Neuron (in vitro differentiated cells): ENCODE measurements at regions not wholly inside any gene's neighbourhood (a gene's known extent, or its start where the extent isn't known, plus 50 kb on each side); places are given as distances from the start of the nearest gene placed in this dataset.
A peak's percentile ranks its signal among the peaks of the same experiment; 100 is the strongest.

Source experiments
- H2AFZ ChIP-seq: one replicate; pipeline ENCODE4 v1.6.1; 2013; ENCODE audit warnings: low read depth, mild to moderate bottlenecking, inconsistent platforms, low read length, moderate library complexity
- H3K27me3 ChIP-seq: one replicate; pipeline ENCODE4 v1.6.1; 2013; ENCODE audit warnings: low read length; ENCODE audit not compliant: insufficient read depth
- H3K36me3 ChIP-seq: one replicate; pipeline ENCODE4 v1.6.1; 2013; ENCODE audit warnings: low read length; ENCODE audit not compliant: insufficient read depth
- H3K4me1 ChIP-seq: one replicate; pipeline ENCODE4 v1.6.1; 2013; ENCODE audit warnings: low read length; ENCODE audit not compliant: insufficient read depth
- H3K4me3 ChIP-seq: 2 replicates; pipeline ENCODE4 v1.5.1; 2013; ENCODE audit warnings: mild to moderate bottlenecking, low read length, moderate library complexity
- H3K9me3 ChIP-seq: one replicate; pipeline ENCODE4 v1.6.1; 2013; ENCODE audit warnings: low read length

GRCh38 chr2:150695451-150696135 is 208.1 kb upstream of the RND3 start:
- H3K36me3 ChIP-seq = no peaks in the 10 kb centered on the region
- H3K9me3 ChIP-seq = no peaks in the 10 kb centered on the region
- no peak overlapping the region for H3K4me3 ChIP-seq
- no peaks in the 10 kb centered on the region for H3K27me3 ChIP-seq
- H2AFZ ChIP-seq = no peak overlapping the region
- no peaks in the 10 kb centered on the region for H3K4me1 ChIP-seq

- Histone ChIP-seq H3K27me3 (no peaks in the 10 kb centered on the region), H3K36me3 (no peaks in the 10 kb centered on the region), H3K4me3 (no peak overlapping the region), H3K9me3 (no peaks in the 10 kb centered on the region), H2AFZ (no peak overlapping the region), H3K4me1 (peaks cover 8% of the 10 kb centered on the region)
Measured at GRCh38 chr2:150693556-150693955, 206.1 kb upstream of the RND3 start.

GRCh38 chr2:150690870-150691269 is 203.4 kb upstream of the RND3 start:
- Histone ChIP-seq H2AFZ (no peak overlapping the region), H3K4me1 (peaks cover 8% of the 10 kb centered on the region), H3K27me3 (no peaks in the 10 kb centered on the region), H3K4me3 (no peak overlapping the region), H3K9me3 (no peaks in the 10 kb centered on the region), H3K36me3 (no peaks in the 10 kb centered on the region)

- no peaks in the 10 kb centered on the region for H3K27me3 ChIP-seq
- no peaks in the 10 kb centered on the region for H3K9me3 ChIP-seq
- no peak overlapping the region for H3K4me3 ChIP-seq
- no peaks in the 10 kb centered on the region for H3K36me3 ChIP-seq
- H3K4me1 ChIP-seq = peaks cover 8% of the 10 kb centered on the region
- H2AFZ ChIP-seq = no peak overlapping the region
Measured at GRCh38 chr2:150690261-150690660, 202.8 kb upstream of the RND3 start.

- no peak overlapping the region for H3K4me3 ChIP-seq
- H3K27me3 ChIP-seq = no peaks in the 10 kb centered on the region
- peak overlapping the region; percentile 13 for H2AFZ ChIP-seq
- H3K4me1 ChIP-seq = peaks cover 8% of the 10 kb centered on the region
- H3K36me3 ChIP-seq = no peaks in the 10 kb centered on the region
- H3K9me3 ChIP-seq = no peaks in the 10 kb centered on the region
Measured at GRCh38 chr2:150689590-150689989, 202.1 kb upstream of the RND3 start.

DNA sequence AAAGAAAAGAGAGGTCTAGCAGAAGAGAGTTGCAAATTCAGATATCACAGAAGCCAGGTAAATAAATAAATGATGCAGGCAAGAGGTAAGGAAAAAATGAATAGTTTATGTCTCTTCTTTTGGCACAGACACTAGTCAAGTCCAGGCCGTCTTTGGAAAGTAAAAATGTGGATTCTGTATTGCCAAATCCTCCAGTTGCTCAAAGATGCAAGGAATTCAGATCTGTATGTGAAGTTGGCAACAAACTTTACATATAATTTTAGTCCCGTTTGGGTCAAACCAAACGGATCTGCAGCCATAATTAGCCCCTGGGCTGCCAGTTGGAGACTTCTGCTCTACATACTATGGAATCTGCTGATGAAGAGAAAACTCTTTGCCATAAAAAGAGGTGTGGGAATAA is 200.5 kb upstream of the RND3 start:
- Histone ChIP-seq H3K27me3 (no peaks in the 10 kb centered on the region), H2AFZ (no peak overlapping the region), H3K36me3 (no peaks in the 10 kb centered on the region), H3K9me3 (no peaks in the 10 kb centered on the region), H3K4me3 (no peak overlapping the region), H3K4me1 (peaks cover 8% of the 10 kb centered on the region)

- Histone ChIP-seq H3K27me3 (no peaks in the 10 kb centered on the region), H3K4me3 (no peak overlapping the region), H3K4me1 (peaks cover 8% of the 10 kb centered on the region), H3K9me3 (no peaks in the 10 kb centered on the region), H3K36me3 (no peaks in the 10 kb centered on the region), H2AFZ (no peak overlapping the region)
Measured at GRCh38 chr2:150686391-150686790, 198.9 kb upstream of the RND3 start.

- Histone ChIP-seq H3K4me3 (no peak overlapping the region), H3K9me3 (no peaks in the 10 kb centered on the region), H3K27me3 (no peaks in the 10 kb centered on the region)
Measured at GRCh38 chr2:150681120-150681804, 193.8 kb upstream of the RND3 start.

GRCh38 chr2:150679456-150680120 is 192.1 kb upstream of the RND3 start:
- Histone ChIP-seq H3K27me3 (no peaks in the 10 kb centered on the region), H2AFZ (no peak overlapping the region), H3K4me3 (no peak overlapping the region), H3K9me3 (no peaks in the 10 kb centered on the region), H3K4me1 (peaks cover 16% of the 10 kb centered on the region), H3K36me3 (no peaks in the 10 kb centered on the region)

More at GRCh38 chr2:150681120-150681804, 193.8 kb upstream of the RND3 start:
- Histone ChIP-seq H3K4me1 (peaks cover 16% of the 10 kb centered on the region), H3K36me3 (no peaks in the 10 kb centered on the region), H2AFZ (no peak overlapping the region)

GRCh38 chr2:150677551-150677950 is 190.1 kb upstream of the RND3 start:
- Histone ChIP-seq H3K9me3 (no peaks in the 10 kb centered on the region), H3K36me3 (no peaks in the 10 kb centered on the region), H3K4me3 (peak overlapping the region; percentile 19), H2AFZ (peak overlapping the region; percentile 28), H3K4me1 (peaks cover 16% of the 10 kb centered on the region), H3K27me3 (no peaks in the 10 kb centered on the region)

DNA sequence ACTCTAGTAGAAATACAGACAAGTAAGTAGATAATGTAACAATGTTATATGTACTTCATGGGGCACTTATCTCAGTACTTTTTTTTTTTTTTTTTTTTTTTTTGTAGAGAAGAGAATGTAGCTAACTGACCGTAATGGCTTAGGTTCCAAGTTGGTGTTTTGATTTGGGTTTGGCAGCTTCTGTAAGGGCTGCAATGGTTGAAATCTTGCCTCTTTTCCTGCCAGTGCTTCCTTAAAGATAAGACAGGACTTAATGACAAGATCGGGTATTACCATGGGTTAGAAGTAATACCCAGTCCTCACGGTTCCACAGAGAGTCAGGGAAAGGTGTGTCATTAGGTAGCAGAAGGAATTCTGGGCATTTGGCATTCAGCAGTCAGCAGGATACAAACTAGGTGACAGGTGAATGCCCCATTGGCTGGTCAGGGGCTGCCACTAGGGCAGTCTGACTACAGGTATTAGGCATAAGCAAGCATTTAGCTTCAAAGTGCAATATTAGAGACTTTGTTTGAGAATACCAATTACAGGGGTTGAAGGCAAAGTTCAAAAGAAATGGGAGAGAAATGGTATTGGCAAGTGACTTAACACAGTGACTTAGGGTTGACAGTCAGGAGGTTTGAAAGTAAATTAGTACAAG is 189.4 kb upstream of the RND3 start:
- H3K27me3 ChIP-seq = no peaks in the 10 kb centered on the region
- no peak overlapping the region for H2AFZ ChIP-seq
- no peak overlapping the region for H3K4me3 ChIP-seq
- H3K9me3 ChIP-seq = no peaks in the 10 kb centered on the region
- peaks cover 16% of the 10 kb centered on the region for H3K4me1 ChIP-seq
- no peaks in the 10 kb centered on the region for H3K36me3 ChIP-seq

- H3K9me3 ChIP-seq = no peaks in the 10 kb centered on the region
- no peaks in the 10 kb centered on the region for H3K36me3 ChIP-seq
- peaks cover 16% of the 10 kb centered on the region for H3K4me1 ChIP-seq
- H2AFZ ChIP-seq = no peak overlapping the region
- H3K4me3 ChIP-seq = no peak overlapping the region
- no peaks in the 10 kb centered on the region for H3K27me3 ChIP-seq
Measured at GRCh38 chr2:150675807-150676206, 188.3 kb upstream of the RND3 start.

DNA sequence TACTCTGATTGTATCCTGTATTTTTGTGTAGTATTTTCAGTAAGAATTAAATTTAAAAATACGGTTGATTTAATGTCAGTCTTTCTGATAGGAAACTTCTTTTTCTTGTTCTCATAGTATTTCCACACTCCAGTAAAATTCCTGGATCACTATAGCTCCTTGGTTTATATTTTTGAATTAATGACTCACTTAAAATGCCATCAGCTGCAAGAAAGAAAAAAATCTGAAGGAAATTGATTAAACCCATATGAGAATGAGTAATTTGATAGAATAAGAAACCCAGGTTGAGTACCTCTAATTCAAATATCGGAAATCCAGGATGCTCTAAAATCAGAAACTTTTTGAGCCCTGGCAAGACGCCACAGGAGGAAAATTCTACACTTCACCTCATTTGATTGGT is 186.8 kb upstream of the RND3 start:
- Histone ChIP-seq H3K36me3 (no peaks in the 10 kb centered on the region), H2AFZ (no peak overlapping the region), H3K4me3 (no peak overlapping the region), H3K9me3 (no peaks in the 10 kb centered on the region), H3K4me1 (peaks cover 16% of the 10 kb centered on the region), H3K27me3 (no peaks in the 10 kb centered on the region)
